ENCODE measurements at regions not wholly inside any gene's neighbourhood (a gene's known extent, or its start where the extent isn't known, plus 50 kb on each side); places are given as distances from the start of the nearest gene placed in this dataset.

DNA sequence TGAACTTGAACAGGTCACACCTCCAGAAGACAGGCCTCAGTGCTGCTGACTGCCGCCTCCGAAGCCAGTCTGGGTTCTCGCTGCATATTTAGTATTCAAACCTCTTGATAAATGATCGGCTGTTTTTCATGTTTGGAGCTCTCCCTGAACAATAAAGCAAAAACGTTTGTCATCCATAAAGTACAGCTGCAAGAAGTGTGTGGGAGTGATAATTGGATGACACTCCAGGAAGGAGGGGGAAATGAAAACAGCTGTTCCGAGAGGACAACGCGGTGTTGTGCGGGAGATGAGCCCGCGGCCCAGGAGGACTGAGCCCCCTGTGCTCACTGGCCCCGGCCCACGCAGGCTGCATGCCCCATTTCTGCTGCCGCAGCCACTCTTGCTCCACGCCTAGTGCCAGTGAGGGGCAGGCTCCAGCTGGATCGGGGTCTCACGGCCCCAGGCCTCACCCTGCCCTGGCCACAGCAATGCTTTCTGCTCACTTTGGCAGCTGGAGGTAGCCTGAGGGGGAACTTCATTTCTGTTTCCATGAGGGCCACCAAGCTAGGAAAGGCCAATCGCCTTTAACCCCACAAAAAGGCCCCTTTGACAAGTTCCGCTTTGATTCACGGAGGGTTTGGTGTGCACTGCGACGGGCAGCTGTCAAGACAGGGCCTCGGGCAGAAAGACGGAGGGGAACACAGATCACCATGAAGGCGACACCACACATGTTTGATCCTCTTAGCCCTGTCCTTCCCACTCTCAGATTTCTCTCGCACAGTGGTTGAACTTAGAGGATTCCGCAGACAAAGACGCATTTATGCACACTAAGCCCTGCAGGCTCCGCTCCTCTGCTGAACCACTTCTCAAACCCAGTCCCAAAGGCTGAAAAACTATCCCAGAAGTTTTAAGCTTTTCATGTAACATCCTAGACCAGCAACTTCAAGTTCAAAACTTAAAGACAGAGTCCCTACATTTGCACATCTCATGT, 537.6 kb downstream of the EFNB2 start:
- TF ChIP-seq TAF1 (IDR thresholded peaks at IDR 0.05; ENCODE audit: borderline replicate concordance, low read depth, low read length) (no peak), POLR2A (IDR thresholded peaks at IDR 0.05; ENCODE audit: low read depth, low read length) (no peak), POLR2AphosphoS5 (IDR thresholded peaks at IDR 0.05; ENCODE audit: low read depth, low read length) (no peak)
- no peak for FAIRE-seq
- DNase-seq (ENCODE audit: insufficient read length), result no peak

DNA sequence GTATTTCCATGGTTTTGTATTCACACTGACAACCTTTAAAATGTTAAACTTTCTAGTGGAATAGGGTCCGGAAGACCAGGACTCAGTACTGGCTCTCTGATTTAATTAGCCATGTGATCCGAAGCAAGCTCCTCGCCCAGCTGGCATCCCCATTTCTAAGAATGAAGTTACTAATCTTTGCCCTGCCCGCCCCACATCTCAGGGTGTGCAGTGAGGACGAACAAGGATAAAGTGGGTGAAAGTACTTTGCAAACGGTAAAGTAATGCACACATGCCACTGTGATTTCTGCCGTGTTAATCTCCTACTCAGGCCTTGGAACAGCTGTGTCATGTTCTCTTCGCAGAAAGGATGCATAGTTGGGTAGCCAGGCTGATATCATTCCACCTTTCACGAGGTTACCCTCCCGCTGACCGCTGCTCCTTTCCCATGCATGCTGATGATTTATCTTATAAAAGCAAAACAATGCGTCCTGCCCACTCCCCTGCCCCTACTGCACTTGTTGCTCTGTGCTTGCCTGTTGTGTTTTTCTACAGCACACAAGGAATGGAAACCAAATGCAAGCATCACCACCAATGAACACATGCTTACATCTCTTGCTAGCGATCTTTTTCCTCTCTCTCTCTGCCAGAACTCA, 539.0 kb downstream of the EFNB2 start:
- DNase-seq (ENCODE audit: insufficient read length), result no peak
- TF ChIP-seq TAF1 (IDR thresholded peaks at IDR 0.05; ENCODE audit: borderline replicate concordance, low read depth, low read length) (no peak), POLR2A (IDR thresholded peaks at IDR 0.05; ENCODE audit: low read depth, low read length) (no peak), POLR2AphosphoS5 (IDR thresholded peaks at IDR 0.05; ENCODE audit: low read depth, low read length) (no peak)
- FAIRE-seq, result no peak

DNA sequence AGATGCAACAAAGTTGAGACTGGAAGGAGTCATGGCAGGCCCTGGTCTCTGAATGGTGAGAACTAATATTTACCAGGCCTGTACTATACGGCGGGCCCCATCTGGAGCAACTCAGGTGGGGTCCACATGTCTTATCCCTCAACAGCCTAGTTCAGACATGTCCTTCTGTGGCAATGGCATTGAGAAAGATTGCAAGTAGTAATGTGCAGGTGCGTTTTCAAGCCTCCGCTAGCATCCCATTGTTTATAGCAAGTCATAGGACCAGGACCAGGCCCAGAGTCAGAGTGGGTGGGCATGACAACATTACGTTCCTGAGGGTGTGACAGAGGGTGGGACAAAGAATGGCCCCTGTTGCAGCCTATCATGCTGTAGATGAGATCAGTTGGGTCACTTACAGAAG, 541.1 kb downstream of the EFNB2 start:
- TF ChIP-seq POLR2AphosphoS5 (IDR thresholded peaks at IDR 0.05; ENCODE audit: low read depth, low read length) (no peak), TAF1 (IDR thresholded peaks at IDR 0.05; ENCODE audit: borderline replicate concordance, low read depth, low read length) (no peak), POLR2A (IDR thresholded peaks at IDR 0.05; ENCODE audit: low read depth, low read length) (no peak)
- no peak for DNase-seq (ENCODE audit: insufficient read length)
- no peak for FAIRE-seq

DNA sequence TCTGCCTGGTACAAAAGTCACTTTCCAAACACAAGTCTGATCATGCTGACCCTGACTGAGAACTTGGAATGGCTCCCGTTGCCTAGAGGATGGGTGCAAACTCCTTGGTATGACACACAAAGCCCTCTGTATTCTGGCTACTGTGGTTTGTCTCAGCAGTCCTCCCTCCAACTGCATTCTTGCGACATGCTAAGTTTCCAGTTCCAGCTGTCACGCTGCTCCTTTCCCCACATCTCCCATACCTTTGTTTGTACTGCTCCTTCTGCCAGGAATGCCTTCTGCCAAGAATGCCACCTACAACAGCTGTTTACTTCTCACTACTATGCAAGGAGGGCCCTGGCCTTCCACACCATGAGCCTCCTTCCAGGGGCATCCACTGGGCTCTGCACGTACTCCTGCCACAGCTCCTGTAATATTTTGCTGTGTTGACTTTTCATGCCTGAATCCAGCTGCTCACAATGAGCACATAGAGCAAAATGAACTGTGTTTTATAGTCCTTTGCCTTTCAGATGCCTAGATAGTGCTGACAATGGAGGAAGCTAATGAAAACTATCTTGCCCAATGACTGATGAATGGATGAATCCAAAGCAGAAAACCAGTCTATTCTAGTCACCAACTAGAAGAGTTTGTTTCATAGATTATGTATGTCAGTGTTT, 543.7 kb downstream of the EFNB2 start:
- DNase-seq (ENCODE audit: insufficient read length), result no peak
- no peak for FAIRE-seq
- TF ChIP-seq POLR2AphosphoS5 (IDR thresholded peaks at IDR 0.05; ENCODE audit: low read depth, low read length) (no peak), POLR2A (IDR thresholded peaks at IDR 0.05; ENCODE audit: low read depth, low read length) (no peak), TAF1 (IDR thresholded peaks at IDR 0.05; ENCODE audit: borderline replicate concordance, low read depth, low read length) (no peak)

DNA sequence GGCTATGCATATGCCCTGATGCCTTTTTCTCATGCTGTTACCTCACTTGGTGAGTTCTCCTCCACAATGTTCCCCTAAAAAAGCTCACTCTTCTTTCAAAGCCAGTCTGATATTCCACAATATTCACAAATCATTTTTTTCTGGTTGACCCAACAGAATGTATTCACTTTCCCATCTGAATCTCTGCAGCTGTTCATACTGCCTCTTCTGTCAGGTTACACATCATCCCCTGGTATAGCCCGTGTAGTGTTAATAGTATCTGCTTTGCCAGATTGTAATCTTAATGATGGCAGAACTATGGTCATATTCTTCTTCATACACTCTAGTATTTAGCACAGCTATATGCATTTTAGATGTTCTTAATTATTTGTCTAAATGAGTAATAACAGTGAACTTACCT, 544.3 kb downstream of the EFNB2 start:
- no peak for FAIRE-seq
- TF ChIP-seq POLR2A (IDR thresholded peaks at IDR 0.05; ENCODE audit: low read depth, low read length), result no peak
- no peak for TF ChIP-seq POLR2AphosphoS5 (IDR thresholded peaks at IDR 0.05; ENCODE audit: low read depth, low read length)
- no peak for TF ChIP-seq TAF1 (IDR thresholded peaks at IDR 0.05; ENCODE audit: borderline replicate concordance, low read depth, low read length)
- DNase-seq (ENCODE audit: insufficient read length), result no peak

DNA sequence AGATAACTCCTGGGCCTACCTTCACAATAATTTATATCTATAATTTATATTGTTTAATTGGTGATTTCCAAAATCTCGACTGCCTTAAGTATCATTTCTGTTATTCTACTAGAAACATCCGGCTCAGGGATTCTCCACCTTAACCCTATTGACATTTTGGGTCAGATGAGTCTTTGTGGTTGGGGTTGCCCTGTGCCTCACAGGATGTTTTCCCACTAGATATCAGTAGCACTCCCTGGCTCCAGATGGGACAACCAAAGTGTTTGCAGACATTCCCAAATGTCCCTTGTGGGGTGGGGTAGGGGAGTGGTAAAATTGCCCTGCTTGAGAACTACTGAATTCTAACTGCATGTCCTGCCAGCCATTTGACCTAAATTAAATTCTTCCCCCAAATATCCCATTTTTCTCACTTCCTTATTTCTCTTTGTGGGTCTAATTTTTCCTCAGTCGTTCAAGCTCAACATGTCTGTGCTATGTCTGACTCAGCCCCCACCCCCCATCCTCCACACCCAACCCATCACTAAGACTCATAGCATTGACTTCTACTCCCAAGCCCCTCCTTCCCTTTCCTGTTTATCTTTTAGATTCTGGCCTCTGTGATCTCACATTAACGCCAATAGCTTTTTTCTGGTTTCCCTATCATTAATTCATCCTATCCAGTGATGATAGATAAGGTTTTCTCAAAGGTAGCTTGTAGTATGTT, 545.1 kb downstream of the EFNB2 start:
- no peak for TF ChIP-seq TAF1 (IDR thresholded peaks at IDR 0.05; ENCODE audit: borderline replicate concordance, low read depth, low read length)
- TF ChIP-seq POLR2AphosphoS5 (IDR thresholded peaks at IDR 0.05; ENCODE audit: low read depth, low read length), result no peak
- TF ChIP-seq POLR2A (IDR thresholded peaks at IDR 0.05; ENCODE audit: low read depth, low read length), result no peak
- DNase-seq (ENCODE audit: insufficient read length) (no peak), FAIRE-seq (no peak)

DNA sequence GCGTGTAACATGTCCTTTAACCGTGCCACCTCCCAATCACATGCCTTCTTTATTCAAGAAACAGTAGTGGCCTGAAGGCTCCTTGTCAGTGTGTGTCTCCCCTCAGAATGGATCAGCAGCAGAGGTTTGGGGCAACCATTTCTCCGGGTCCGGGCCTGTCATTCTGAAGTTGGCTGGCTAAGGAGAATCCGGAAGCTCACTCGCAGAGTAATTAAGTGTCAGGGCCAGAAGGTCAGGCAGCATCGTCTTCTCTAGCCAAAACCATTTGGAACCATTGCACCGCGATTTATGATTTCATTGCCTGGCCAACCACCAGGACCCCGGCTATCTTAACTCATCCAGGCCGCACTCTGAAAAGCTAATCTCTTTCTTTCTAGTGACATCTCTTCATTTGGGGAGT, 550.8 kb downstream of the EFNB2 start:
- DNase-seq (ENCODE audit: insufficient read length) (no peak), FAIRE-seq (no peak)
- TF ChIP-seq POLR2AphosphoS5 (IDR thresholded peaks at IDR 0.05; ENCODE audit: low read depth, low read length), result no peak
- TF ChIP-seq TAF1 (IDR thresholded peaks at IDR 0.05; ENCODE audit: borderline replicate concordance, low read depth, low read length), result no peak
- no peak for TF ChIP-seq POLR2A (IDR thresholded peaks at IDR 0.05; ENCODE audit: low read depth, low read length)

DNA sequence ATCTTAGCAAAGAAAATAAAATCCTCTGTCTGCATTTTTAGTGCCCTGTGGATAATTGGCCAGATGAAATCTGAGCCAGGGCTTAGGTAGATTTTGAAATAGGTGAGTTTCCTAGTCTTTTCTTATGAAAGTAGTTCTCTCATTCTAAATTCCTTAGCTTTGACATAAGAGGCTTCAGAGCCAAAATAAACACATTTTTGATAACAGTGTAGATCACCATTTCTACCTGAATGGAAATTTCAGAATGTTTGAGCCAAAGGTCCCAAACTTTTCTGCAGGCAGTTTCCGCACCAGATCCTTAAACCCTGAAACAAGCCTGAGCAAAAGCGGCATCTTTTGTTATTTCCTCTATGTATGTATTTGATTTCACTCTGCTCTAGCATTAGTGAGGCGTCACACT, 551.2 kb downstream of the EFNB2 start:
- FAIRE-seq (no peak), DNase-seq (ENCODE audit: insufficient read length) (no peak)
- TF ChIP-seq POLR2A (IDR thresholded peaks at IDR 0.05; ENCODE audit: low read depth, low read length) (no peak), TAF1 (IDR thresholded peaks at IDR 0.05; ENCODE audit: borderline replicate concordance, low read depth, low read length) (no peak), POLR2AphosphoS5 (IDR thresholded peaks at IDR 0.05; ENCODE audit: low read depth, low read length) (no peak)

DNA sequence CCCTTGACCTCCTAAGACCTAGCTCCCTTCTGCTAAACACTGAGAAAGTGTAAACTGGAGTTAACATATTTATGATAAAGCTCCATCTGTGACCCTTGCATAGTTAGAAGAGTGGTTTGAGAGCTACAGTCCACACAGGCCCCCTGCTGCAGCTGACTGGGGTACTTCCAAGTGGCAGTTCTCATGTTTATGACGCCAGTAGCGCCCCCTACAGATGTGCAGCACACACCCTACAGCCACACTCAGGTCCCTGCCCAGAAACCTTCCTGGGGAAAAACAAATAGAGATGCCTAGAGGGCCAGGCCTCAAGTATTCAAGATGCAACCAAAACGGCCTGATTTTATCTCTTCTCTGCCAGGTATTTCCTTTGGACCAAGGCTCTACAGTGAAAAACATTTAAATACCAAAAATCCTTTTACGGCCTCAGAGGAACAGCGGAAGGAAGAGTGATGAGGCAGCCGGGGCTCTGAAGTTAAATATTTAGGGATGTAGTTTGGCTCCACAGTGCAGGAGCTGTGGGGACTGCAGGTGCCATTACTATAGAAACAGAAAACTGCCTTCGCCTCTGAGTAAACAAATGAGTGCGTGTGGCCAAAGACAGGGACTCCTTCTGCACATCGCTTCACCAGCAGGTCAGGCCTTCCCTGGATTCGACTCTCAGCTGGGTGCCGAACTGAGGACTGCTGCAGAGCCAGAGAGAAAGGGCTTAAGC, 553.1 kb downstream of the EFNB2 start:
- FAIRE-seq (no peak), DNase-seq (ENCODE audit: insufficient read length) (no peak)
- TF ChIP-seq POLR2AphosphoS5 (IDR thresholded peaks at IDR 0.05; ENCODE audit: low read depth, low read length) (no peak), TAF1 (IDR thresholded peaks at IDR 0.05; ENCODE audit: borderline replicate concordance, low read depth, low read length) (no peak), POLR2A (IDR thresholded peaks at IDR 0.05; ENCODE audit: low read depth, low read length) (no peak)

DNA sequence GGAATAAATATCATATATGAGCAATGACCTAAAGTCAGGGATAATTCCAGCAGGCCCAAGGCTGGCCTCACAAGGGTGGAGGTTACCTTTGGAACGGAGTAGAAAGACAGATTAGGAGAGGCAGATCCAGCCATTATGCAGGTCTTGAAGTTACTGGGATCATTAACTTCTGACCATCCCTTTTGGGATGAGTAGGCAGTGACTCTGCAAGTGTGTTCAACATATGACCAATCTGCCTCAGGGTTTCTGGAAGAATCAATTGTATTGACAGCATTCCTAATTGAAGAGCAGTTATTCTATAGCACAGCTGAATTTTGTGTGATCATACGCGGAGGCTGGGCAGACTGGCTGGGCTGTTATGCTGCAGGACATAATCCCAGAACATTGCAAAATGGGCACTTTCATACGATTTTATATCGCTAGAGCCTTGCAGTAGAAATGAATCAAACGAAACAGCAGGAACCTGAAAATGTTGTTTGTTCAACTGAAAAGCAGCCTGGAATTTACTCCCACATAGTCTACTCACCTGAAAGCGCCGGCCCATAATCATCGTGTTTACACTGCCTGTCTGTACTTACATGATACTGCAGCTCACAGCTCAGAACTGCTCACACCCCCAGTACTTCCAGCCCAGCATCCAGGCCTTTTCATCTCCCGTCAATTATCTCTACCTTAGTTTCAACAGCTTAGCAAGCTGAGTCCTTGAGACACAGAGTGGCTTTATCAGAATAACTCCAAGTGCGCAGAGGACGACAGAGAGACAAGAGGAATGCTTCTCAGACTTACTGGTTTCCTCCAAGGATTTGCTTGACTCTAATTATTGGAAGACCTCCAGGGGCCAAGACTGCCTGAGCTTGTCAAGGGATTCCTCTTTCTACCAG, 556.1 kb downstream of the EFNB2 start:
- TF ChIP-seq TAF1 (IDR thresholded peaks at IDR 0.05; ENCODE audit: borderline replicate concordance, low read depth, low read length), result no peak
- no peak for TF ChIP-seq POLR2AphosphoS5 (IDR thresholded peaks at IDR 0.05; ENCODE audit: low read depth, low read length)
- TF ChIP-seq POLR2A (IDR thresholded peaks at IDR 0.05; ENCODE audit: low read depth, low read length), result no peak
- DNase-seq (ENCODE audit: insufficient read length), result no peak
- FAIRE-seq, result no peak

All from GM12892 (cell line).